ENCODE measurements at regions not wholly inside any gene's neighbourhood (a gene's known extent, or its start where the extent isn't known, plus 50 kb on each side); places are given as distances from the start of the nearest gene placed in this dataset.

- DNase-seq (ENCODE audit: low spot score) = no peak
Observed at GRCh38 chr4:146027761-146028160, 89.1 kb upstream of the ZNF827 start.

- DNase-seq (ENCODE audit: low spot score) = no peak
Observed at GRCh38 chr4:146023334-146023967, 84.8 kb upstream of the ZNF827 start.

DNA sequence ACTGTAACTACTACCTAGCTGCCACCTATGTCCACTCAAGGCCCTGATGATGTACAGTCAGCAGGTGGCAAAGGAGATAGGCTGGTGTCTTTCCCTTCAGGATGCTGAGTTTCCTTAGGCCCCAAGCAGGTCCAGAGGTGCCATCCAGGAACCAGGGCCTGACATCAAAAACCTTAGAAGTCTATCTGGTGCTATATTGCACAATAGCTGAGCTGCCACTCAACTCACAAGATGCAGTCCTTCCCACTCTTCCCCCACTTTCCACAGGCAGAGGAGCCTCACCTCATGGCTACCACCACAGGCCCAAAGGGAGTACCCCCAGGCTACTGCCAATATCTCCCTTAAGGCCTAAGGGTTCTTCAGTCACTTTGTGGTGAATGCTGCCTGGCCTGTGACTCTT is 83.9 kb upstream of the ZNF827 start:
- DNase-seq (ENCODE audit: low spot score) = no peak

DNA sequence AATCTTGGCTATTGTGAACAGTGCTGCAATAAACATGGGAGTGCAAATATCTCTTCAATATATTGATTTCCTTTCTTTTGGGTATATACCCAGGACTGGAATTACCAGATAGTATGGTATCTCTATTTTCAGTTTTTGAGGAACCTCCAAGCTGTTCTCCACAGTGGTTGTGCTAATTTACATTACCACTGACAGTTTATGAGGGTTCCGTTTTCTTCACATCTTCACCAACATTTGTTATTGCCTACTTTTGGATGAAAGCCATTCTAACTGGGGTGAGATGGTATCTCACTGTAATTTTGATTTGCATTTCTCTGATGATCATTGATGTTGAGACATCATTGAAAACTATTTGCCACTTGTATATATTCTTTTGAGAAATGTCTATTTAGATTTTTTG is 79.6 kb upstream of the ZNF827 start:
- DNase-seq (ENCODE audit: low spot score) = no peak

GRCh38 chr4:146004730-146005129 is 66.1 kb upstream of the ZNF827 start:
- no peak for DNase-seq (ENCODE audit: low spot score)

DNA sequence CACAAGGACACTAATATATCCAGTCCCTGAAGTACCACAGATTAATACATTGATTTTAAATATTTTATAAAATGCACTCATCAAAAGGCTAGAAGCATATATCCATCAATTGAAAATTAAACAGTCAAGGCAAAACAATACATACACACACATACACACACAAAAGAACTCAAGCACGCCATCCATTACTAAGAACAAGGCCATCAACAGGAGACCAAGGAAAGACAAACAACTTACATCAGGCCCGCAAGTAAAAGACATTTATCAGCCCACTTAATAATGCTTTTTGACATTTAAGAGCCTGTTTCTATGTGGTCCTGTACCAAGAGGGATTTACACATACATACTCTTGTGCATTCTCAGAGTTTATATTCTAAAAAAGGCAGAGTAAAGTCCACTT is 50.0 kb upstream of the ZNF827 start:
- no peak for DNase-seq (ENCODE audit: low spot score)

Data from germinal center (tissue), 1 donor.